K562 (cell line): ENCODE measurements at regions not wholly inside any gene's neighbourhood (a gene's known extent, or its start where the extent isn't known, plus 50 kb on each side); places are given as distances from the start of the nearest gene placed in this dataset.

ENCODE experiments used
- ATAC-seq: fragments of 200-7000 bp; cut with Tn5 transposase; 3 replicates; pipeline ENCODE4 v1.9.1; 2020; ENCODE audit warnings: moderate library complexity
- BruUV-seq: library from RNA; stranded (reverse); fragments of 400-500 nt; replicated peaks from 2 replicates; lab custom pipeline; 2021; lab: Mats Ljungman, UMichigan
- CTCF ChIA-PET: fragments of 300-600 bp; formaldehyde crosslinking; extraction: SDS; loops from one replicate; lab custom pipeline; 2021; ENCODE audit warnings: low intra/inter-chr PET ratio; lab: Yijun Ruan, JAX
- POLR2A ChIA-PET: fragments of 300-600, 350-650 bp; sonication (Branson Sonifier 250); formaldehyde crosslinking; extraction: SDS; loops from one replicate; lab custom pipeline; 2021; ENCODE audit warnings: antibody characterized with exemption, inconsistent platforms; lab: Yijun Ruan, JAX
- DNase-seq, 4 experiments: peaks; one replicate each; pipeline versions ENCODE4 v3.0.0 to v3.0.0-alpha.2; 2011 to 2018; ENCODE audit warnings: low spot score in 3 of 4, mixed read lengths in 3 of 4; ENCODE audit errors: extremely low read depth in 1 of 4
- FAIRE-seq: peaks from 2 replicates; lab custom pipeline; 2011; peaks lifted over from hg19 to GRCh38; lab: Jason Lieb, UNC
- H2AFZ ChIP-seq: 2 replicates; pipeline ENCODE4 v1.6.0; 2011; ENCODE audit warnings: low read depth, low read length, control low read depth, inconsistent platforms
- H3K27ac ChIP-seq: fragments of 200-600 bp; 3 replicates; pipeline ENCODE4 v1.8.0; 2011; ENCODE audit warnings: low read depth, mild to moderate bottlenecking, control low read depth, inconsistent platforms, low read length, moderate library complexity, mixed read lengths; ENCODE audit errors: extremely low read depth
- H3K27me3 ChIP-seq, 2 experiments: fragments of 300-600 bp in 1 of 2; 2 replicates in 1 of 2; 3 replicates in 1 of 2; pipeline versions ENCODE4 v1.6.0 to v1.8.0; 2011; ENCODE audit warnings: inconsistent platforms in 2 of 2, low read length in 2 of 2, mild to moderate bottlenecking in 1 of 2, mixed read lengths in 1 of 2, moderate library complexity in 1 of 2; ENCODE audit not compliant: control insufficient read depth in 2 of 2, insufficient read depth in 2 of 2
- H3K36me3 ChIP-seq: fragments of 300-600 bp; 3 replicates; pipeline ENCODE4 v1.8.0; 2011; ENCODE audit warnings: mild to moderate bottlenecking, low read length, inconsistent platforms; ENCODE audit not compliant: control insufficient read depth, insufficient read depth
- H3K4me1 ChIP-seq, 2 experiments: fragments of 200-600 bp in 1 of 2; replicated peaks in 1 of 2; 2 replicates in 1 of 2; 3 replicates in 1 of 2; pipeline versions ENCODE4 v1.5.1 to v1.8.0; 2011; ENCODE audit warnings: inconsistent platforms in 2 of 2, low read length in 2 of 2, mild to moderate bottlenecking in 1 of 2, mixed read lengths in 1 of 2, moderate library complexity in 1 of 2; ENCODE audit not compliant: control insufficient read depth in 2 of 2, insufficient read depth in 2 of 2
- H3K4me2 ChIP-seq: 2 replicates; pipeline ENCODE4 v1.6.1; 2011; ENCODE audit warnings: low read length, control low read depth, inconsistent platforms, mixed read lengths; ENCODE audit not compliant: insufficient read depth
- H3K4me3 ChIP-seq: fragments of 200-600 bp; sonication (generic), shearing (Covaris generic); 2 replicates; pipeline ENCODE4 v1.5.1; 2016; ENCODE audit warnings: control low read depth, inconsistent platforms
- H3K79me2 ChIP-seq: fragments of 200-600 bp; 3 replicates; pipeline ENCODE4 v1.8.0; 2011; ENCODE audit warnings: low read length, inconsistent platforms; ENCODE audit not compliant: control insufficient read depth, insufficient read depth
- H3K9ac ChIP-seq, 2 experiments: 2 replicates each; pipeline versions ENCODE4 v1.6.0 to v1.6.1; 2011; ENCODE audit warnings: low read depth in 2 of 2, low read length in 2 of 2, control low read depth in 1 of 2, inconsistent platforms in 1 of 2, mild to moderate bottlenecking in 1 of 2, mixed read lengths in 1 of 2; ENCODE audit not compliant: insufficient read depth in 1 of 2
- H3K9me1 ChIP-seq: one replicate; pipeline ENCODE4 v1.6.0; 2011; ENCODE audit warnings: inconsistent platforms, mild to moderate bottlenecking, low read length, moderate library complexity; ENCODE audit not compliant: control insufficient read depth, insufficient read depth
- H3K9me3 ChIP-seq: replicated peaks from 2 replicates; pipeline ENCODE4 v1.5.1; 2011; ENCODE audit warnings: low read depth, low read length, inconsistent platforms; ENCODE audit not compliant: control insufficient read depth, insufficient read depth
- H4K20me1 ChIP-seq: replicated peaks from 2 replicates; pipeline ENCODE4 v1.6.1; 2011; ENCODE audit warnings: low read length, inconsistent platforms, mixed read lengths; ENCODE audit not compliant: control insufficient read depth, insufficient read depth
- BMI1 ChIP-seq: fragments of 150-350 bp; IDR thresholded peaks from 2 replicates; pipeline ENCODE4 v1.6.1; 2014; ENCODE audit warnings: low read length
- FOXM1 ChIP-seq, 2 experiments: fragments of 450-650 bp in 1 of 2; sonication (generic) in 1 of 2; formaldehyde crosslinking in 1 of 2; IDR thresholded peaks; 2 replicates each; pipeline versions ENCODE4 v1.6.1 to v1.9.0; 2017 to 2022; ENCODE audit warnings: low read depth in 2 of 2, mild to moderate bottlenecking in 2 of 2, missing genetic modification reagents in 1 of 2, moderate library complexity in 1 of 2
- JUNB ChIP-seq: fragments of 450-650 bp; formaldehyde crosslinking; conservative IDR thresholded peaks from 2 replicates; pipeline ENCODE4 v1.4.0; 2020; ENCODE audit warnings: mild to moderate bottlenecking
- NRF1 ChIP-seq, 2 experiments: fragments of 450-650 bp; IDR thresholded peaks in 1 of 2; conservative IDR thresholded peaks in 1 of 2; 2 replicates each; pipeline ENCODE4 v1.6.1; 2014; ENCODE audit warnings: mild to moderate bottlenecking in 2 of 2
- POLR2G ChIP-seq: fragments of 200-400 bp; formaldehyde crosslinking; IDR thresholded peaks from 2 replicates; pipeline ENCODE4 v1.6.1; 2017; ENCODE audit warnings: low read depth, mild to moderate bottlenecking, antibody characterized with exemption, low read length, moderate library complexity
- PTTG1 ChIP-seq: fragments of 450-650 bp; IDR thresholded peaks from 2 replicates; pipeline ENCODE4 v1.6.1; 2016; ENCODE audit warnings: low read depth, mild to moderate bottlenecking, missing genetic modification characterization, missing compliant biosample characterization
- SREBF2 ChIP-seq: sonication (generic); formaldehyde crosslinking; IDR thresholded peaks from 2 replicates; pipeline ENCODE4 v1.4.0; 2020; ENCODE audit warnings: mild to moderate bottlenecking, missing genetic modification reagents
- TAF15 ChIP-seq: fragments of 200-400 bp; formaldehyde crosslinking; IDR thresholded peaks from 2 replicates; pipeline ENCODE4 v1.6.1; 2017; ENCODE audit warnings: mild to moderate bottlenecking, low read depth, low read length, moderate library complexity
- TCF3 ChIP-seq: sonication (generic); formaldehyde crosslinking; IDR thresholded peaks from 2 replicates; pipeline ENCODE4 v1.4.0; 2020; ENCODE audit warnings: mild to moderate bottlenecking, missing genetic modification reagents
- TCFL5 ChIP-seq: fragments of 250-450 bp; sonication (Bioruptor Pico); conservative IDR thresholded peaks from 2 replicates; pipeline ENCODE4 v1.6.1; 2021; ENCODE audit warnings: mild to moderate bottlenecking, moderate library complexity, matching md5 sums
- ZNF436 ChIP-seq: fragments of 250-450, 450-650 bp; sonication (Bioruptor Pico); formaldehyde crosslinking; IDR thresholded peaks from 2 replicates; pipeline ENCODE4 v1.7.0; 2020; ENCODE audit warnings: mild to moderate bottlenecking
- WGBS: fragments of 100-300 bp; shearing (Covaris generic); methylation state at CpG from one replicate; pipeline ENCODE4 v1.1.6; 2016; ENCODE audit warnings: low coverage, mixed read lengths; ENCODE audit not compliant: insufficient coverage; ENCODE audit errors: missing lambda C conversion rate; 5-methylcytosine and 5-hydroxymethylcytosine counted together
- in situ Hi-C: fragments of 300-500 bp; cut with MboI; formaldehyde crosslinking; loops from 4 replicates; pipeline ENCODE4 v1.15.0; 2018; ENCODE audit warnings: inconsistent platforms, mixed read lengths
- intact Hi-C: fragments of 100-400 bp; cut with micrococcal nuclease; formaldehyde crosslinking; loops from 2 replicates; pipeline ENCODE4 v1.14.2; 2022
- TF ChIP-seq, protein P1 (sequence below): sonication (generic); formaldehyde crosslinking; IDR thresholded peaks from 2 replicates; pipeline ENCODE4 v1.8.0; 2022; ENCODE audit warnings: mild to moderate bottlenecking, missing genetic modification reagents
- TF ChIP-seq, protein P2 (sequence below): fragments of 250-450 bp; sonication (Bioruptor Pico); IDR thresholded peaks from 2 replicates; pipeline ENCODE4 v1.5.0; 2020; ENCODE audit warnings: mild to moderate bottlenecking, borderline replicate concordance

DNA sequence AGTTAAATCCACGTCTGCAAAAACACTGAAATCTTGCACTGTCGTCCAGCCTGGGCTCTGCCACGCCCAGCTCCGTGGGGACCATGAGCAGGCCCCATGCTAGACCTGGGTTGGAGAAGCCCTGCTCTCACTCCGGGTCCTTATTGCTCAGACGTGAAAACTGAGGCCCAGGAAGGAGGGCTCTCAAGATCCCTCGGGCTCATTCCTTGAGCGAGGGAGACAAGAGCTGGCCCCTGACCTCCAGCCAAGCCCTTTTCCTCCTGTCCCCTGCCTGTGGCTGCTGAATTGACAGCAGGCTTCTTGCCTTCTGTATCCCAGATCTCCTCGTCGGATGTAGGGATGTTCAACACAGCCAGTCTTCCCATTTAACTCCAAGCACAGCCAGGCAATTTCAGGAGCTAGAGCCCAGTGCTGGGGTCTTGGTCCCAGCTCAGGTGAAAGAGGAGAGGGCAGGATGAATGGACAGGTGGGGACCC lies 109.5 kb downstream of the CPZ start:
- H3K9me1 ChIP-seq: no peaks in the 10 kb centered on the region
- no peak for ATAC-seq
- no peaks in the 10 kb centered on the region for H3K36me3 ChIP-seq
- no peak overlapping the region for H3K4me2 ChIP-seq
- H3K79me2 ChIP-seq: no peaks in the 10 kb centered on the region
- H3K9me3 ChIP-seq: no peaks in the 10 kb centered on the region
- in situ Hi-C loops: no loop called here
- peaks cover 9 to 70% of the 10 kb centered on the region in 2 experiments; a peak in 3 of 5 replicates for H3K27me3 ChIP-seq
- no peak overlapping the region for H3K9ac ChIP-seq
- H2AFZ ChIP-seq: no peak overlapping the region
- 2% methylated on average over 8 of the region's 10 CpGs for WGBS
- no peak overlapping the region for H3K27ac ChIP-seq
- TF ChIP-seq, protein P1, sequence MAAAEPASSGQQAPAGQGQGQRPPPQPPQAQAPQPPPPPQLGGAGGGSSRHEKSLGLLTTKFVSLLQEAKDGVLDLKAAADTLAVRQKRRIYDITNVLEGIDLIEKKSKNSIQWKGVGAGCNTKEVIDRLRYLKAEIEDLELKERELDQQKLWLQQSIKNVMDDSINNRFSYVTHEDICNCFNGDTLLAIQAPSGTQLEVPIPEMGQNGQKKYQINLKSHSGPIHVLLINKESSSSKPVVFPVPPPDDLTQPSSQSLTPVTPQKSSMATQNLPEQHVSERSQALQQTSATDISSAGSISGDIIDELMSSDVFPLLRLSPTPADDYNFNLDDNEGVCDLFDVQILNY (CRISPR knock-in tag): no peak
- TF ChIP-seq POLR2G (no peak), JUNB (no peak), FOXM1 (IDR thresholded peaks at IDR 0.05; ENCODE audit: low read depth) (no peak), FOXM1 (CRISPR knock-in tag; IDR thresholded peaks at IDR 0.05; ENCODE audit: low read depth) (no peak), TCF3 (CRISPR knock-in tag) (no peak), BMI1 (no peak), TCFL5 (CRISPR knock-in tag) (no peak), ZNF436 (CRISPR knock-in tag) (no peak), PTTG1 (no peak), SREBF2 (CRISPR knock-in tag) (no peak), NRF1 (conservative IDR thresholded peaks at IDR 0.05 in 1 of 2, IDR thresholded peaks at IDR 0.05 in 1 of 2) (no peak), TAF15 (no peak)
- TF ChIP-seq, protein P2, sequence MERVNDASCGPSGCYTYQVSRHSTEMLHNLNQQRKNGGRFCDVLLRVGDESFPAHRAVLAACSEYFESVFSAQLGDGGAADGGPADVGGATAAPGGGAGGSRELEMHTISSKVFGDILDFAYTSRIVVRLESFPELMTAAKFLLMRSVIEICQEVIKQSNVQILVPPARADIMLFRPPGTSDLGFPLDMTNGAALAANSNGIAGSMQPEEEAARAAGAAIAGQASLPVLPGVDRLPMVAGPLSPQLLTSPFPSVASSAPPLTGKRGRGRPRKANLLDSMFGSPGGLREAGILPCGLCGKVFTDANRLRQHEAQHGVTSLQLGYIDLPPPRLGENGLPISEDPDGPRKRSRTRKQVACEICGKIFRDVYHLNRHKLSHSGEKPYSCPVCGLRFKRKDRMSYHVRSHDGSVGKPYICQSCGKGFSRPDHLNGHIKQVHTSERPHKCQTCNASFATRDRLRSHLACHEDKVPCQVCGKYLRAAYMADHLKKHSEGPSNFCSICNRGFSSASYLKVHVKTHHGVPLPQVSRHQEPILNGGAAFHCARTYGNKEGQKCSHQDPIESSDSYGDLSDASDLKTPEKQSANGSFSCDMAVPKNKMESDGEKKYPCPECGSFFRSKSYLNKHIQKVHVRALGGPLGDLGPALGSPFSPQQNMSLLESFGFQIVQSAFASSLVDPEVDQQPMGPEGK: no peak
- TF ChIP-seq, all 486 proteins: peak for 0
- BruUV-seq: no TSS peak
- POLR2A ChIA-PET: interaction anchor here (1.0 kb wide), 1 partner anchor 16 kb away, joined by 3 read pairs; no protein-coding TSS in a partner anchor
- no peaks in the 10 kb centered on the region; the same call in 1 of the 2 replicates for H4K20me1 ChIP-seq
- peaks cover 0 to 3% of the 10 kb centered on the region in 2 experiments; a peak in 1 of 5 replicates for H3K4me1 ChIP-seq
- intact Hi-C loops: no loop called here
- no peak overlapping the region for H3K4me3 ChIP-seq
- no peak for FAIRE-seq
- DNase-seq: no peak
- CTCF ChIA-PET: no interaction called here
